DOHH2 (cell line): ENCODE measurements at regions not wholly inside any gene's neighbourhood (a gene's known extent, or its start where the extent isn't known, plus 50 kb on each side); places are given as distances from the start of the nearest gene placed in this dataset.
"Not testable (repeated sequence)": the region's sequence is repeated elsewhere in the genome, so short reads cannot be mapped to it uniquely, and the experiment has no call there.

ENCODE experiments used
- EZH2phosphoT487 ChIP-seq: fragments of 200-600 bp; sonication (generic); IDR thresholded peaks from 2 replicates; pipeline ENCODE4 v1.6.1; 2017; ENCODE audit warnings: borderline replicate concordance, mild to moderate bottlenecking, antibody characterized with exemption, low read length, moderate library complexity, mixed read lengths
- TF ChIP-seq, protein P1 (sequence below): fragments of 200-600 bp; sonication (generic); IDR thresholded peaks from one replicate; pipeline ENCODE4 v1.5.1; 2014; ENCODE audit warnings: antibody characterized with exemption, mild to moderate bottlenecking, low read depth, low read length; ENCODE audit not compliant: poor library complexity, severe bottlenecking

DNA sequence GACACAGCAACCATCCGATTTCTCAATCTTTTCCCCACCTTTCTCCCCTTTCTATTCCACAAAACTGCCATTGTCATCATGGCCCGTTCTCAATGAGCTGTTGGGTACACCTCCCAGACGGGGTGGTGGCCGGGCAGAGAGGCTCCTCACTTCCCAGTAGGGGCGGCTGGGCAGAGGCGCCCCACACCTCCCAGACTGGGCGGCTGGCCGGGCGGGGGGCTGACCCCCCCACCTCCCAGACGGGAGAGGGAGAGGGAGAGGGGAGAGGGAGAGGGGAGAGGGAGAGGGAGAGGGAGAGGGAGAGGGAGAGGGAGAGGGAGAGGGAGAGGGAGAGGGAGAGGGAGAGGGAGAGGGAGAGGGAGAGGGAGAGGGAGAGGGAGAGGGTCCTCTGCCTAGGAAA lies 91.9 kb upstream of the NXPH2 start:
- not testable (repeated sequence) for TF ChIP-seq EZH2phosphoT487
- TF ChIP-seq, protein P1, sequence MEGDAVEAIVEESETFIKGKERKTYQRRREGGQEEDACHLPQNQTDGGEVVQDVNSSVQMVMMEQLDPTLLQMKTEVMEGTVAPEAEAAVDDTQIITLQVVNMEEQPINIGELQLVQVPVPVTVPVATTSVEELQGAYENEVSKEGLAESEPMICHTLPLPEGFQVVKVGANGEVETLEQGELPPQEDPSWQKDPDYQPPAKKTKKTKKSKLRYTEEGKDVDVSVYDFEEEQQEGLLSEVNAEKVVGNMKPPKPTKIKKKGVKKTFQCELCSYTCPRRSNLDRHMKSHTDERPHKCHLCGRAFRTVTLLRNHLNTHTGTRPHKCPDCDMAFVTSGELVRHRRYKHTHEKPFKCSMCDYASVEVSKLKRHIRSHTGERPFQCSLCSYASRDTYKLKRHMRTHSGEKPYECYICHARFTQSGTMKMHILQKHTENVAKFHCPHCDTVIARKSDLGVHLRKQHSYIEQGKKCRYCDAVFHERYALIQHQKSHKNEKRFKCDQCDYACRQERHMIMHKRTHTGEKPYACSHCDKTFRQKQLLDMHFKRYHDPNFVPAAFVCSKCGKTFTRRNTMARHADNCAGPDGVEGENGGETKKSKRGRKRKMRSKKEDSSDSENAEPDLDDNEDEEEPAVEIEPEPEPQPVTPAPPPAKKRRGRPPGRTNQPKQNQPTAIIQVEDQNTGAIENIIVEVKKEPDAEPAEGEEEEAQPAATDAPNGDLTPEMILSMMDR: not testable (repeated sequence)
